LNCaP clone FGC (cell line): ENCODE measurements at regions not wholly inside any gene's neighbourhood (a gene's known extent, or its start where the extent isn't known, plus 50 kb on each side); places are given as distances from the start of the nearest gene placed in this dataset.

Experiments used
- DNase-seq: peaks from one replicate; pipeline ENCODE4 v3.0.0-alpha.2; 2011; ENCODE audit warnings: low read depth
- H3K4me3 ChIP-seq: 2 replicates; pipeline ENCODE4 v1.5.1; 2011; ENCODE audit warnings: mild to moderate bottlenecking, low read depth, low read length, control low read depth
- CTCF ChIP-seq: IDR thresholded peaks from 2 replicates; pipeline ENCODE4 v1.5.1; 2012; ENCODE audit warnings: mild to moderate bottlenecking; ENCODE audit not compliant: control insufficient read depth, insufficient read depth; ENCODE audit errors: extremely low read depth

GRCh38 chr20:55790178-55790577 lies 215.1 kb downstream of the CBLN4 start:
- no peak for DNase-seq
- TF ChIP-seq CTCF, result no peak
- no peak overlapping the region for H3K4me3 ChIP-seq

DNA sequence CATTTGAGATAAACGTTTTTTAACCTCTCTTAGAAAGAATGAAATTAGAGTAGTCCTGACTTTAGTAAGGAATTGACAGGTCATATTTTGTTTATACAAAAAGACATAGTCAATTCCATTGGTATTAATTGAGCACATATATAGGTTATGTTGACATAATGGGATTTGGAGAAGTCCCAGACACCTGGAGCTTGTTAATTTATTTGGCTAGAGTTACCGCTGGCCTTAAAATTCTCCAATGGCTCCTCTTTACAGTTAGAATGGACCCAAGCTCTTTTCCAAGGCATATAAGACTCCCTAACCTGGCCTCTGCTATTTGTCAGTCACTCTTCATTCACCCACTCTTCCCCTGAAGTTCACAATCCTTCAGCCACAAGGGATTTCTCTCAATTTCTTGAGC lies 221.3 kb downstream of the CBLN4 start:
- no peak for DNase-seq
- no peak for TF ChIP-seq CTCF
- no peak overlapping the region for H3K4me3 ChIP-seq

DNA sequence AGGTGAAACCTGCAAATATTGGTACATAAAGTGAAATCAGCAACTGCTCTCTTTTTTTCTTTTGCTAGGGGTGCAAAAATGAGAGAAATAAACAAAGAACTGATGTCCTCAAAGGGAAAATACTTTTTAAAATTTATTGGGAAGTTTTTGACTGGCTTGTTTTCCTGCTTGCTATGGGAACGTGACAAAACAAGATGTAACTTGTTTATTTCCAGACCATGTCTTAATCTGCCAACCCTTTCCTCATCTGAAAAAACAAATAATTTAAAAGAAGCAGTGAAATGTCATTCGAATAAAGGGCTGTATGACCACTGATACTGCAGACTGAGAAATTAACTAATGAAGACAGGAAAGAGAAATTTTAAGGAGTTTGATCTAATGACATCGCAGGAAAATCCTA lies 221.9 kb downstream of the CBLN4 start:
- no peak for TF ChIP-seq CTCF
- H3K4me3 ChIP-seq, result no peak overlapping the region
- no peak for DNase-seq

DNA sequence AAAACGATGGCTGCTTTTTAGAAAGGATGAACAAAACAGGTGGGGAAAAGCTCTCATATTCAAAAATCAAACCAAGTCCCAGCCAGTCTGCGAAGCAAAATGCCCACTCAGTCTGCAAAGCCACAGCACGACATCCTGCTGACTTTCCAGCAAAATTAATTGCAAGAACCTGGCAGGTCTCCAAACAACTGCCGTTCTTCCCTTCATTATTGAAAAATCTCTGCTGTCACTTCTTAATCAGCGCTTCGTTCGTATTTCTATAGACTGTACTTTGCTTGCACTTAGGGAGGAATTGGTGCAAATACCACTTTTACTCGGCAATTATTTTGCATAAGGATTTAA lies 222.4 kb downstream of the CBLN4 start:
- H3K4me3 ChIP-seq, result no peak overlapping the region
- no peak for DNase-seq
- no peak for TF ChIP-seq CTCF

- no peak overlapping the region for H3K4me3 ChIP-seq
- TF ChIP-seq CTCF, result no peak
- DNase-seq, result no peak
Measured at GRCh38 chr20:55782224-55782911, 223.0 kb downstream of the CBLN4 start.

DNA sequence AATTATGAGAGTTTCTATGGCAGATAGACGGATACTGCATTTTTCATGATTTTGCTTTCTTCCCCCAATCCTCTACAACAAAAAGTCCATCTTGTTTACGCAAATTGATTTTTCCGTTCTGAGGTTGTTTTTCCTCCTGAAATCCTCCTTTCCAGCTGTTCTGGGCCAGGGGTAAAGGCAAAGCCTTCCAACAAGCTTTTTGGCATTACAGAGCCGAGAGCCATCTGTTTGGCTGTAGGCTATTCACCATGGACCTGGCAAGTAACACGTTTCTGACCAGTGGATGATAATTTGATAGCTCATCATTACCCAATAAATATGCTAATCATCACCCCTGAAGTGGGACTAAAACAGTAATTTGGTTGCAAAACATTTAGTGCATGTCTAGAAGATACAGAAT lies 226.5 kb downstream of the CBLN4 start:
- no peak overlapping the region for H3K4me3 ChIP-seq
- TF ChIP-seq CTCF, result no peak
- no peak for DNase-seq

- no peak for DNase-seq
- TF ChIP-seq CTCF, result no peak
- H3K4me3 ChIP-seq, result no peak overlapping the region
Measured at GRCh38 chr20:55777641-55778040, 227.7 kb downstream of the CBLN4 start.
